AG10803 (cell line): ENCODE measurements at regions not wholly inside any gene's neighbourhood (a gene's known extent, or its start where the extent isn't known, plus 50 kb on each side); places are given as distances from the start of the nearest gene placed in this dataset.

Experiments
- DNase-seq: peaks from one replicate; pipeline ENCODE4 v3.0.0; 2010; ENCODE audit warnings: low read depth
- H3K4me3 ChIP-seq: 2 replicates; pipeline ENCODE4 v1.5.1; 2011; ENCODE audit warnings: mild to moderate bottlenecking, low read length, control low read depth
- CTCF ChIP-seq: conservative IDR thresholded peaks from 2 replicates; pipeline ENCODE4 v1.5.1; 2011; ENCODE audit warnings: mild to moderate bottlenecking, low read length, control low read depth, inconsistent platforms

GRCh38 chr6:41428336-41428995 lies 93.1 kb downstream of the NCR2 start:
- TF ChIP-seq CTCF = no peak
- peak; percentile 16 for DNase-seq
- H3K4me3 ChIP-seq = no peak overlapping the region; the same call in 1 of the 2 replicates

GRCh38 chr6:41428996-41429421 lies 93.6 kb downstream of the NCR2 start:
- peak; percentile 61 for DNase-seq
- H3K4me3 ChIP-seq = no peak overlapping the region
- TF ChIP-seq CTCF = no peak

DNA sequence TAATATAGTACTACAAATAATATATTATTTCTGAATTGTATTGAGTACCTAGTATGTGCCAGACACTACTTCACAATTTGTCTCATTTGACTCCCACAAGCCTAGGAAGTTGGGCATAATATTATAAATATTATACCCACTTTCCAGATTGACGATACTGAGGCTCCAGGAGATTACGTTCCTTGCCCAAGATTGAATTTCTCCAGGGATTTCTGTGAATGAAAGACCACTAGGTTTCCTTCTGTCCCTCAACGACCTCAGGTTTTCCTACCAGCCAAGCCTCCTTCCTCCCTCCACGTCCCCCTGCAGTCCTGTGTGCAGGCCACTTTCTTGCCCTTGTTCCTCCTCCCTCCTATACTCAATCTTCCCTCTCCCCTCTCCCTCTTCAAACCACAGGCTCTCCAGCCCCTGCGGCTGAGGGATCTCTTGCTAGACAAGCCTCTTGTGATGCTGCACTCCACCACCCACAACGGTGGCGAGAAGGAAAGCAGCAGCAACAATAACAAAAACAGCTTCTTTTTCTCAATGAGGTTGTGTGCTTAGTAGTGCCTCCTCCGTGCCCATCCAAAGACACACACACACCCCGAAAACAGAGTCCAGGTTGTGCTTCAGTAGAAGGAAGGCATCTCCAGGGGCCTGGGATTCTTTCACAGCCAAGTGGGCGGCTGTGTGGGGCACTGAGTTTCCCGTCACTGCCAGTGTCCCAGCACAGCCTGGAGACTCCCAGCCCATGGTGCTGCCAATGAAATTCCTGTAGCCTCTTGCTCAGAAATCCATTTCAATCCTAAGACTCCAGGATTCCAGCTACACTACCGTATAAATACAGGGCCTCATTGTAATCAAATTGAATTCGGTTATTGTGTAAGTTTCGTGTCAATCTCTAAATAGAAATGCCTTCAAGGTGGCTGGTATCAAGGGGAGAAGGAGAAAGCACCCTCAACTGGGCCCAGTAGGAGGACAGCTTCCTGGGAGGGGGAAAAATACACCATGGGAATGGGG lies 94.4 kb downstream of the NCR2 start:
- no peak for TF ChIP-seq CTCF
- H3K4me3 ChIP-seq = no peak overlapping the region
- DNase-seq = no peak

GRCh38 chr6:41430875-41431274 lies 95.5 kb downstream of the NCR2 start:
- peak; percentile 77 for DNase-seq
- H3K4me3 ChIP-seq = no peak overlapping the region
- no peak for TF ChIP-seq CTCF

- no peak overlapping the region for H3K4me3 ChIP-seq
- TF ChIP-seq CTCF = no peak
Measured at GRCh38 chr6:41432280-41432679, 96.9 kb downstream of the NCR2 start.

DNA sequence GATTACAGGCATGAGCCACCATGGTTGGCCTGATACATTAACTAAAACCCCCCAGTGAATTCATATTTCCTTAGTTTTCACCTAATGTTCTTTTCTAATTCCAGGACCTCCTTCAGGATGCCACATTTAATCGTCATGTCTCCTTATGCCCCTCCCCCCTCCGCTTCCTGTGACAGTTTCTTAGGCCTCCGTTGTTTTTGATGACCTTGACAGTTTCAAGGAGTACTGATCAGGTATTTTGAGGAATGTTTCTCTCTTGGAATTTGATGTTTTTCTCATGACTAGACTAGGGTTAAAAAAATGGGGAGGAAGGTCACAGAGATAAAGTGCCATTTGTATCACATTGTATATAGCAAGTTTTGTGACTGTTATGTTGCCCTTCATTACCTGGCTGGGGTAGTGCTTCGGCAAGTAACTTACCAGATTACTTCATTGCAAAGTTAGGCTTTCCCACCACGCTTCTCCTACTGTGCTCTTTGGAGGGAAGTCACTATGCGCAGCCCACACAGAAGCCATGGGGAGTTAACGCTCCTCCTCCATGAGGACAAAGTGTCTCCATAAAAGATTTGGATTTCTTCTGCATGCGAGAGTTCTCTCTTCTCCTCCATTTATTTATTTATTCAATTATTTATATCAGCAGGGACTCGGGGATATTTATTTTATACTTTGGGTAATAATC lies 99.5 kb downstream of the NCR2 start:
- H3K4me3 ChIP-seq = no peak overlapping the region
- no peak for DNase-seq
- no peak for TF ChIP-seq CTCF

More at GRCh38 chr6:41432280-41432679, 96.9 kb downstream of the NCR2 start:
- no peak for DNase-seq
